ENCODE measurements at regions not wholly inside any gene's neighbourhood (a gene's known extent, or its start where the extent isn't known, plus 50 kb on each side); places are given as distances from the start of the nearest gene placed in this dataset.

DNA sequence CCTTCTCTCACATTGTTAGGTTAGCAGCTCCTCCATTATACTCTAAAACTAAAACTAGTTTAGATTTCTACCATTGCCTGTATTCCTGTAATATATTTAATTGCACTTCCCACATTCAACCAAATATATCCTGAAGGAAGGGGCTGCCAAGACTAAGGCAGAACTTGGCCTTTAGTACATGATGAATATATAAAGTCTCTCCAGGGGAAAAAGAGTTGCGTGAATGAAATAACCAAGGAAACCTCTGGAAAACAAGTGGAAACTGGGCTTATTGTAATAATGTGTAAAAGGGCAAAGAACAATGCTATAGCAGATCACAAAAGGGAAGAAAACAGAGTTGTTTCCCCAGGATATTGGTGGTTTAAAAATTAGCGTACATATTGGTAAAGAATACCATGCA lies 1012.5 kb upstream of the PRMT6 start:
- Histone ChIP-seq H3K27ac (no peak overlapping the region), H3K4me3 (no peak overlapping the region)
- TF ChIP-seq, protein P1, sequence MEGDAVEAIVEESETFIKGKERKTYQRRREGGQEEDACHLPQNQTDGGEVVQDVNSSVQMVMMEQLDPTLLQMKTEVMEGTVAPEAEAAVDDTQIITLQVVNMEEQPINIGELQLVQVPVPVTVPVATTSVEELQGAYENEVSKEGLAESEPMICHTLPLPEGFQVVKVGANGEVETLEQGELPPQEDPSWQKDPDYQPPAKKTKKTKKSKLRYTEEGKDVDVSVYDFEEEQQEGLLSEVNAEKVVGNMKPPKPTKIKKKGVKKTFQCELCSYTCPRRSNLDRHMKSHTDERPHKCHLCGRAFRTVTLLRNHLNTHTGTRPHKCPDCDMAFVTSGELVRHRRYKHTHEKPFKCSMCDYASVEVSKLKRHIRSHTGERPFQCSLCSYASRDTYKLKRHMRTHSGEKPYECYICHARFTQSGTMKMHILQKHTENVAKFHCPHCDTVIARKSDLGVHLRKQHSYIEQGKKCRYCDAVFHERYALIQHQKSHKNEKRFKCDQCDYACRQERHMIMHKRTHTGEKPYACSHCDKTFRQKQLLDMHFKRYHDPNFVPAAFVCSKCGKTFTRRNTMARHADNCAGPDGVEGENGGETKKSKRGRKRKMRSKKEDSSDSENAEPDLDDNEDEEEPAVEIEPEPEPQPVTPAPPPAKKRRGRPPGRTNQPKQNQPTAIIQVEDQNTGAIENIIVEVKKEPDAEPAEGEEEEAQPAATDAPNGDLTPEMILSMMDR (IDR thresholded peaks at IDR 0.05), result no peak
- DNase-seq (ENCODE audit: low spot score), result no peak

GRCh38 chr1:106047210-106047609 lies 1009.3 kb upstream of the PRMT6 start:
- TF ChIP-seq, protein P1 (IDR thresholded peaks at IDR 0.05), result no peak
- H3K4me3 ChIP-seq, result no peak overlapping the region
- no peak for DNase-seq (ENCODE audit: low spot score)
- no peak overlapping the region for H3K27ac ChIP-seq

DNA sequence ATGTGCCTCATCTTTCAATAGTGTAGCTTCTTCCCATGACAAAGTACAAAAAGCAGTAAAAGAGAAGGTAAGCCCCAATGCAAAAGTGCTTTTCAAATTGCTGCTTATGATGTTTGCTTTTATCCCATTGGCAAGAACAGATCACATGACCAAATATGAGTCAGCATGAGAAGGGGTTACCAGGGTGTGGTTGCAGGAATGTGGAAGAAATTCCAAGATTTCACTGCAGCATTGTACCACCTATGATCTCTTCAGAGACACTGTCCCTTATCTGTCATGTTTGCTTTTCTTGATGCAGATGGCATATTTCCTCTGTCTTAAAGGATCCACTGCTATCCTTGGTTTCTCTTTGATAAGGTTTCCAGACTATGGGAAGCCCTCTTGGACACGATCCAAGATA lies 1006.9 kb upstream of the PRMT6 start:
- no peak overlapping the region for H3K4me3 ChIP-seq
- H3K27ac ChIP-seq, result no peak overlapping the region
- TF ChIP-seq, protein P1 (IDR thresholded peaks at IDR 0.05), result no peak
- DNase-seq (ENCODE audit: low spot score), result no peak

- H3K27ac ChIP-seq, result no peak overlapping the region
Observed at GRCh38 chr1:106055855-106056254, 1000.6 kb upstream of the PRMT6 start.

DNA sequence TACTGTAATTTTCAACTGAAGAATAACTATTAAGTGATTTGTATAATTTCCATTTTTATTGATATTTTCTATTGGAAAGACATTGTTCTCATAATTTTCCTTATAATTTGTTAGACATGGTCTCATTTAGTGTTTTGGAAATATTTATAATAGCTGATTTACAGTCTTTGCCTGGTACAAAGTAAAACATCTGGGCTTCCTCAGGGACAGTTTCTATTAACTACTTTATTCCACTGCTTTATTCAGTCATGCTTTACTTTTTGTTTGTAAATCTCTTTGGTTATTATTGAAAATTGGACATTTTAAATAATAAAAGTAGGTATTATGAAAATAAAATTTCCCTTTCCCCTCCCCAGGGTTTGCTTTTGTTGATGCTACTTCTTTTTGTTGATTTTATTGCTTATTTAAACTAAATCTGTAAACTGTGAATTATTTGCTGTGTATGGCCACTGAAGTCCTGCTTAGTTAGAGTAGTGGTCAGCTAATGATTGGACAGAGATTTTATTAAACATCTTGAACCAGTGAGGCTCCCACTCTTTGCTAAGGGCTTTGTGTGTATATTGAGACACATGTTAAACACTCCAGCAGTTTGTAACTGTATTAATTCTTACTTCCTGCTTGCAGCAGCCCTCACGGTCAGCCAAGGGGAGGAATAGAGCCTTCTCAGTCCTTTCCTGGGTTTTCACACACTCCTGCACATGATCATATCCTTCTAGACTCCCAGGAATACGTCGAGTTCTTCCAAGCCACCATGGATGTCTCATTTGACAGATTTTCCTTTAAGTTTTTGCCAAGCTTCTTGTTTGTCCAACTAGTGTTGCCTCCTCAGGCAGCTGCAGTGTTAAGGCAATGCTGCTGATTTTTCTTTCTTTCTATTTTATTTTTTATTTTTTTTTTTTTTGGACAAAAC lies 994.6 kb upstream of the PRMT6 start:
- no peak for DNase-seq (ENCODE audit: low spot score)
- no peak overlapping the region for H3K27ac ChIP-seq
- TF ChIP-seq, protein P1 (IDR thresholded peaks at IDR 0.05), result no peak
- H3K4me3 ChIP-seq, result no peak overlapping the region

More at GRCh38 chr1:106055855-106056254, 1000.6 kb upstream of the PRMT6 start:
- H3K4me3 ChIP-seq, result no peak overlapping the region
- DNase-seq (ENCODE audit: low spot score), result no peak
- TF ChIP-seq, protein P1 (IDR thresholded peaks at IDR 0.05), result no peak

DNA sequence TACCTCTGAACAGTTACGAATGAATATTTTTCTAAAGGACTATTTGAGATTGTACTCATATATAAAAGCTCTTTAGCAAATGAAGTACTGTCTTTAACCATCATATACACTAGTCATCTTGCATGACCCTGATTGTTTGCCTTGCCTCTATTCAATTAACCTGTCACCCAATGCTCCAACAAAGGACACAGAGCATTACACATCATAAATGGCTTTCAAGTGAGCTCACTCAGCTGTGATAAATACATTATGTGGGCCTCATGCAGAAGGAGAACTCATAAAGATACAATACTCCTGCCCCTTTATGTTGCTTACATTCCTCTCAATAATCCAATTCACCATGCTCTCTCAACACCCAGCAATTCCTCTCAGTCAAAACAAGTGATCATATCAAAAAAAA lies 993.0 kb upstream of the PRMT6 start:
- H3K4me3 ChIP-seq, result no peak overlapping the region
- no peak for DNase-seq (ENCODE audit: low spot score)
- TF ChIP-seq, protein P1 (IDR thresholded peaks at IDR 0.05), result no peak
- no peak overlapping the region for H3K27ac ChIP-seq

Measured in coronary artery (tissue), 2 donors.